WI38 (cell line): ENCODE measurements at regions not wholly inside any gene's neighbourhood (a gene's known extent, or its start where the extent isn't known, plus 50 kb on each side); places are given as distances from the start of the nearest gene placed in this dataset.

ENCODE experiments used
- H3K4me3 ChIP-seq: 2 replicates; pipeline ENCODE4 v1.5.1; 2011; ENCODE audit warnings: low read depth, mild to moderate bottlenecking, control low read depth, low read length
- CTCF ChIP-seq: IDR thresholded peaks from 2 replicates; pipeline ENCODE4 v1.5.1; 2012; ENCODE audit warnings: low read depth, mild to moderate bottlenecking, control low read depth, low read length

- H3K4me3 ChIP-seq, result no peak overlapping the region
- TF ChIP-seq CTCF, result no peak
Measured at GRCh38 chr6:142009647-142010046, 123.1 kb upstream of the GJE1 start.

GRCh38 chr6:142008781-142009180 lies 123.9 kb upstream of the GJE1 start:
- no peak overlapping the region for H3K4me3 ChIP-seq
- no peak for TF ChIP-seq CTCF

- no peak for TF ChIP-seq CTCF
- H3K4me3 ChIP-seq, result no peak overlapping the region
Measured at GRCh38 chr6:142008016-142008735, 124.5 kb upstream of the GJE1 start.

- TF ChIP-seq CTCF, result no peak
- H3K4me3 ChIP-seq, result no peak overlapping the region
Measured at GRCh38 chr6:142005021-142005420, 127.7 kb upstream of the GJE1 start.

- TF ChIP-seq CTCF, result no peak
- no peak overlapping the region for H3K4me3 ChIP-seq
Measured at GRCh38 chr6:142002825-142003405, 129.8 kb upstream of the GJE1 start.

GRCh38 chr6:141996823-141997222 lies 135.9 kb upstream of the GJE1 start:
- H3K4me3 ChIP-seq, result no peak overlapping the region
- TF ChIP-seq CTCF, result no peak

- H3K4me3 ChIP-seq, result no peak overlapping the region
- no peak for TF ChIP-seq CTCF
Measured at GRCh38 chr6:141992109-141992508, 140.6 kb upstream of the GJE1 start.
